ENCODE measurements at regions not wholly inside any gene's neighbourhood (a gene's known extent, or its start where the extent isn't known, plus 50 kb on each side); places are given as distances from the start of the nearest gene placed in this dataset.

DNA sequence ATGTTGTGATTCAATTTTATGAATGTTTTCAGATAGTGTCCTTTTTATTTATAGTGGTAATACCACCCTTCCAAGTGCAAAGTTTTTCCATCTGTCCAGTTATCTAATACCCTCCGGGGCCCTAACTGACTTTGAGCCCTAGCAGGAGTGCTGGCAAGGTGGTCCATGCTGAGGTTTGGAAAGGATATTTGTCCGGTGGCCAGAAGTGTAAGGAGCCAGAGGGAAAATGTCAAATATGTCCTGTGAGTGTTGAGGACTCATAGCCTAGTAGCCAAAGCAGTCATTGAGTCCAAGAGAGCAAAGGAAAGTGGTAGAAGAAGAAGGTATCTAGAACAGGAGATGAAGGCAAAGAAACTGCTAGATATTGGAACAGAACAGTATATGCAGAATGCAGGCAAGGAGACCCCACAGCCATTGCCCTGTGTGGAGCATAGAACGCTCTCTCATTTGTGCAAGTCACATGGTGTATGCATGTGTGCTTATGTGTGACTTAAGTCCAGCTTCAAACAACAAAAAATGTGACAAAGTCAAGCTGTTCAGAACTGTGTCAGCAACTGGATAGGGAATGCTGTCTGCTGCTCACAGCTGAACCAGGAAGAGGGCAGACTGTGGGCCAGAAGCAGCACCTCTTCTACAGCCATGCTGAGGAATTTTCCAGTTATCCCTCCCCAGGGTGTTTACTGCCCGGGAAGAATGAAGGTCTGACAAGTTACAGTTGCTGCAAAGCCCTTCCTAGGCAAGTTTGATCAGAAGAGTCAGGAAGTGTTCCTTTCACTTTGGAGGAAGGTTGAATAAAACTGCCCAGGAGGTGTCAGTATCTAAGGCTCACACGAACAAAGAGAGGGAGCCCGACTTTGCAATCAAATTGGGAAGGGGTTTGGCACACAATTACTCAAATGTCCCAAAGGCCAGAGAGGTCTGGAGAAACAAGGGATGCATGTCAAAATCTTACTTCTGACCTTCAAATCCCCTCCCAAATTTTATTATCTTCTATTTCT is 463.3 kb upstream of the DMAC1 start:
- no peaks in the 10 kb centered on the region for H3K4me1 Mint-ChIP-seq
- CTCF ChIA-PET = no interaction called here

GRCh38 chr9:8261737-8262136 is 462.2 kb upstream of the DMAC1 start:
- CTCF ChIA-PET = no interaction called here
- Mint-ChIP-seq H3K27me3 (no peaks in the 10 kb centered on the region), H3K9me3 (no peaks in the 10 kb centered on the region), H3K4me3 (no peak overlapping the region), H3K4me1 (no peaks in the 10 kb centered on the region), H3K36me3 (no peaks in the 10 kb centered on the region), H3K27ac (no peak overlapping the region)
- no peak for DNase-seq

More for the DNA sequence above, 463.3 kb upstream of the DMAC1 start:
- Mint-ChIP-seq H3K9me3 (no peaks in the 10 kb centered on the region), H3K4me3 (no peak overlapping the region), H3K36me3 (no peaks in the 10 kb centered on the region), H3K27ac (no peak overlapping the region), H3K27me3 (no peaks in the 10 kb centered on the region)
- DNase-seq = no peak

DNA sequence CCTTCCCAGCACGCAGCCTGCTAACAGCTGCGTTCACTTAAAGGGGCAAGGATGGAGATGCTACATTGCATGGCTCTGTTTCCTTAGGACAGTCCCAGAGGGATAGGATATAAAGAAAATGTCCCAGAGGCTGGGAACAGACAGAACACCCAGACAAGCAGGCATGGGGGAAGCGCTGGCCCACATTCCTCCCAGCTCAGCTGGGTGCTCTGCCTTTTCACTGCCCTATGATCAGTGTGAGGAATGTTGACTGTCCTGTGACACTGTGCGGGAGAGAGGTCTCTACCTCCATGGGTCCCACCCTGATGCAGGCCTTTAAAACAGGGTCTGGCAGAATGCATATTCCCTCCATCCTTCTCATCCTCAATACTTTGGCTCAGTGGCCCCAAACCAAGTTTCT is 459.4 kb upstream of the DMAC1 start:
- CTCF ChIA-PET = no interaction called here
- Mint-ChIP-seq H3K27me3 (no peaks in the 10 kb centered on the region), H3K4me3 (no peak overlapping the region), H3K36me3 (no peaks in the 10 kb centered on the region), H3K9me3 (no peaks in the 10 kb centered on the region), H3K27ac (no peak overlapping the region), H3K4me1 (no peaks in the 10 kb centered on the region)
- no peak for DNase-seq

DNA sequence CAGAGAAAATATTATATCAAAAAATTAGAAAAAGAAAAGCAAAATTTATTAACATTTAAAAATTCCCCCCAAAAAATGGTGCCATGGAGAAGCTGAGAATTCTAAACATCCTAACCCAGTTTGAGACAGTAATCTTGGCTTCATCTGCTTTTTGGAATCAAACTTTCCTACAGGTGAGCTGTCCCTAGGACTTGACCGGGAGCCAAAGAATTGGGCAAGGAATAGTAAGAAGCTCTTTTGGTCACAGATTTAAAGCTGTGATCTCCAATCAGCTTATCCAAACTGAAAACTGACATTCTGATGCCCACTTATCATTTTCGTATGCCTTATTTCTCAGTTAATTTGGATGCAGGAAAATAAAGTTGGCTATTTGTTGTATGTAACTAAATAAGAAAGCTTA is 457.3 kb upstream of the DMAC1 start:
- no peak overlapping the region for H3K4me3 Mint-ChIP-seq
- DNase-seq = no peak
- CTCF ChIA-PET = no interaction called here
- H3K36me3 Mint-ChIP-seq = no peaks in the 10 kb centered on the region
- H3K4me1 Mint-ChIP-seq = no peaks in the 10 kb centered on the region
- H3K27me3 Mint-ChIP-seq = no peaks in the 10 kb centered on the region
- no peaks in the 10 kb centered on the region for H3K9me3 Mint-ChIP-seq
- no peak overlapping the region for H3K27ac Mint-ChIP-seq

- Mint-ChIP-seq H3K36me3 (no peaks in the 10 kb centered on the region), H3K4me1 (no peaks in the 10 kb centered on the region), H3K4me3 (no peak overlapping the region), H3K27me3 (no peaks in the 10 kb centered on the region), H3K27ac (no peak overlapping the region), H3K9me3 (no peaks in the 10 kb centered on the region)
- no peak for DNase-seq
- CTCF ChIA-PET = no interaction called here
Measured at GRCh38 chr9:8255850-8256249, 456.3 kb upstream of the DMAC1 start.

DNA sequence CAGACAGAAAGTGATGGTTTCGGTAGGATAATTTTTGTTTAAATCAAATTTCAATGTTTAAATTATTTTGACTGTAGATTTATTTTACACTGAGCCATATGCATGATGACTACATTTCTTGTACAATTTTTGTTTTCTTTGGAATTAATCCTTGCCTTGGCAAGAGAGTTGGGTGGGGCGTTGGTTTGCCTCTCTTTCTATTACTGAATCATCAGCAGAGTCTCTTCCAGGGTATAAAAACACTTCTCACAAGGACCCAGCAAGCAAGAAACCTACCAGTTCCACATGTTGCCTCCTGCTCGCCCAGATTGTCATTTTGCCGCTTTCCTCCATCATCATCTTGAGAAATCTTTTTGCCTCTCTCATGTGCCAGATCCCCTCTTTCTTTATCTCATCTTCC is 455.0 kb upstream of the DMAC1 start:
- no peaks in the 10 kb centered on the region for H3K9me3 Mint-ChIP-seq
- no peak overlapping the region for H3K27ac Mint-ChIP-seq
- H3K4me3 Mint-ChIP-seq = no peak overlapping the region
- no peak for DNase-seq
- no peaks in the 10 kb centered on the region for H3K4me1 Mint-ChIP-seq
- no peaks in the 10 kb centered on the region for H3K27me3 Mint-ChIP-seq
- CTCF ChIA-PET = no interaction called here
- H3K36me3 Mint-ChIP-seq = no peaks in the 10 kb centered on the region

DNA sequence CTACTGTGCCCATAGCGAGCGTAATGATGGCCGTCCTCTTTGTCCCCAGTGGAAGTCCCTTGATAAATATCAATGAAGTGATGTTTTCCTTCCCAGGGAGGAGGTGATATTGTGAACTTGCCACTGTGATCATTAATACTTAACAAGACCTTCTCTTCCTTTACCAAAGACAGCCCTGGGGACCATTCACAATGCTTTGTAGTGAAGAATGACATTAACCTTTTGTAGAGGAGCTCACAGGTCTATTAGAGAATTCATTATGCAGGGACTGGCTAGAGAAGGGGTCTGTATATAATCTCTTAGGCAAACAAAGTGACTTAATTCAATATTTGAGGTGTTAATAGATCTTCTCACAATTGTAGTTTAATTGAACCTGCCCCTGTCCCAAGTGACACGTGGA is 452.9 kb upstream of the DMAC1 start:
- Mint-ChIP-seq H3K4me1 (no peaks in the 10 kb centered on the region), H3K9me3 (no peaks in the 10 kb centered on the region), H3K36me3 (no peaks in the 10 kb centered on the region), H3K4me3 (no peak overlapping the region), H3K27me3 (no peaks in the 10 kb centered on the region), H3K27ac (no peak overlapping the region)
- DNase-seq = no peak
- CTCF ChIA-PET = no interaction called here

DNA sequence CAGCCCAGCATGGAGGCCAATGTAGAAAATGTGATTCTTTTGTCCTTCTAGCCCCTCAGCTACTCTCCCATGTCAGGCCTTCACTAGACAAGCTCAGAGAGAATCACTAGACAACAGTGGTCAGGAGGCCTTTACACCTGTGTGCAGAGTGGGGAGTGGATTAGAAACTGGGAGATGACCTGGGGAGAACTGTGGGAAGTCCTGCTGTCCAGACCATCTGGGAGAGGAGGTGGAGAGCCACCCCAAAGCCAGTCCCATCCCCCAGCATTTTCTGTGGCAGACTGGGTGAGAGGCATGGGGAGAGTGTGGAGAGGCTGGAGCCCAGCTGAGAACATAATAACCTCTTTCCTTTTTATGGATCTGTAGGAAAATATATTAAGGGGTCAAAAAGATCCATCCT is 452.0 kb upstream of the DMAC1 start:
- H3K4me3 Mint-ChIP-seq = no peak overlapping the region
- no peaks in the 10 kb centered on the region for H3K4me1 Mint-ChIP-seq
- H3K27me3 Mint-ChIP-seq = no peaks in the 10 kb centered on the region
- CTCF ChIA-PET = no interaction called here
- no peak overlapping the region for H3K27ac Mint-ChIP-seq
- H3K36me3 Mint-ChIP-seq = no peaks in the 10 kb centered on the region
- no peak for DNase-seq
- no peaks in the 10 kb centered on the region for H3K9me3 Mint-ChIP-seq

DNA sequence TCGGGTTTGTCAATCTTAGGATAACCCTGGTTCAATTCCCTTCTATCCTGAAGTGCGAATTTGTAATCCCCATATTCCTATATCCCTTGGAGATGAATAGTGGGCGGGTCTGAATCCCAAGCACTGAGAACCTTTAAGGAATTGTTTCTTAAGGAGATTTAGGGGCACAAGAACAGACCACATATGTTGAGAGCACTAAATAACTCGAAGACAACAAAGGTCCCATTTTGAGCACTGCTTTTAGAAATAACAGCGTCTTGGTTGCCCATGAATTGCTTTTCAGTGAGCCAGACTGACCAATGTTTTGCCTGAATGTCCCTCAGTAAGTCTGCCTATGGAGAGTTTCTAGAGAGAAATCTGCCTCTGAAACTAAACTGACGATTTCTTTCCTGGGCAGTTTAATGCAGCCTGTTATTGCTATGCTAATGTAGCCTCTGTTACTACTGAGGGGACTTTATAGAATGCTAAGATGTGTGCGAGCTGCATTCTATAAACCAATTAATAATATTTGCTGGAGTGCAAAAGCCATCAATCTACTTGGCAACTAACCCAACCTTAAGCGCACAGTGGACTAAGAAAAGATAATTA is 445.0 kb upstream of the DMAC1 start:
- Mint-ChIP-seq H3K27me3 (no peaks in the 10 kb centered on the region), H3K9me3 (no peaks in the 10 kb centered on the region), H3K4me3 (no peak overlapping the region), H3K4me1 (no peaks in the 10 kb centered on the region), H3K36me3 (no peaks in the 10 kb centered on the region), H3K27ac (no peak overlapping the region)
- DNase-seq = no peak
- CTCF ChIA-PET = no interaction called here

DNA sequence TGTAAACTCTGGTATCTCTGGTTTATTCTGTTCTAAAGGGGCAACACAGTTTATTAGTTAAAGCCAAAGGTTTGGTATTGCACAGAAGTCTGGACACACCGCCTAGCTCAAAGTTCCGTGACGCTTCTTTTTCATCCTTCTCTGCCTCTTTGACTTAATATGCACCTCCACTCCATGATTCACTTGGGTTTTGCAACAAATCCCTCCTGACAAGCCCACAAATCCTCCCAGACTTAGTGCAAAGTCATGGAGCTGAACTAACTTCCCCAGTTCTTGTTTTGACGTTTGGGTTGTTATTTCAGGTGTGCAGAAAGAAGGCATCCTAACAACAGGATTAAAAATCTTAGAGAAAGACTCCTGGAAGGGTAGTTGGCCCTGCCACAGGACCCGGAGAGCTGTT is 441.6 kb upstream of the DMAC1 start:
- H3K4me3 Mint-ChIP-seq = no peak overlapping the region
- H3K36me3 Mint-ChIP-seq = no peaks in the 10 kb centered on the region
- CTCF ChIA-PET = interaction anchor here (0.6 kb wide), 1 partner anchor 1596 kb away, joined by 3 read pairs; no protein-coding TSS in a partner anchor
- H3K9me3 Mint-ChIP-seq = no peaks in the 10 kb centered on the region
- DNase-seq = no peak
- no peak overlapping the region for H3K27ac Mint-ChIP-seq
- H3K27me3 Mint-ChIP-seq = no peaks in the 10 kb centered on the region
- H3K4me1 Mint-ChIP-seq = no peaks in the 10 kb centered on the region

DNA sequence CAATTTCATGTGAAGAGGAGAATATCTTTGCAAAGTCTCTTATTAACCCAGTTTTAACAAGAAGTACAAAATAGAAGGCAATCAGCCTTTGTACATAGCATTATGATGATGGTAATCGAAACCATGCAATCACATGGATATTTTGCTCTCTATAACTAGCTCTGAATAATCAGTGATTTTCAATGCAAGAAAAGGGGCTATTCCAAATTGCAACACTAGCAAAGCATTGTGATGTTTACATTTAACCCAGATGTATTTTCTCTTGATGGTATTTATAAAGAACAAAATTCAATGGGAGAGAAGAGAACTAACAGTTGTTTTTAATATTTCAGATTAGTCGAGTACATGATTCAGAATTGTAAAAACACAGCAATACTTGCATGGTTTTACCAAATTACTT is 437.5 kb upstream of the DMAC1 start:
- Mint-ChIP-seq H3K36me3 (no peaks in the 10 kb centered on the region), H3K9me3 (no peaks in the 10 kb centered on the region), H3K4me3 (no peak overlapping the region), H3K4me1 (no peaks in the 10 kb centered on the region), H3K27ac (no peak overlapping the region), H3K27me3 (peaks cover 4% of the 10 kb centered on the region)
- no peak for DNase-seq
- CTCF ChIA-PET = no interaction called here

DNA sequence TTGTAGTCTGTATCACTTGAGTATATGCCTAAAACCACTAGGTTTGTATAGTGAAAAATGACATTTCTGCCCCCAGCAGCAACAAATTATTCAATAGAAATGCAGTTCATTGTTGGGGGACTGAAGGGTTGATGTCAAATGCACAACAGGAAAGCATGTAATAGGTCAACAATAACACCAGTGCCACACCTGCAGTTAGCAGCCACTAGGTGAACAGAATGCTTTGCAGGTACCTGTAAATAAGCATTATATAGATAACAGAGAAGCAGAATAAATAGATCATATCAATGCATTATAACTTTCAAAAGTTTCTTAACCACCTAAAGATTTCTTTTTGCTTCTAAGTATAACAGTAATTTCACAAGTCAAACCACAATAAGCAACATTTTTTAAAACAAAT is 435.9 kb upstream of the DMAC1 start:
- CTCF ChIA-PET = no interaction called here
- Mint-ChIP-seq H3K4me1 (no peaks in the 10 kb centered on the region), H3K27ac (no peak overlapping the region), H3K27me3 (peaks cover 4% of the 10 kb centered on the region), H3K4me3 (no peak overlapping the region), H3K9me3 (no peaks in the 10 kb centered on the region), H3K36me3 (no peaks in the 10 kb centered on the region)
- no peak for DNase-seq

GRCh38 chr9:8234316-8234715 is 434.7 kb upstream of the DMAC1 start:
- Mint-ChIP-seq H3K27ac (no peak overlapping the region), H3K4me3 (no peak overlapping the region), H3K4me1 (no peaks in the 10 kb centered on the region), H3K27me3 (peaks cover 4% of the 10 kb centered on the region), H3K9me3 (no peaks in the 10 kb centered on the region), H3K36me3 (no peaks in the 10 kb centered on the region)
- DNase-seq = no peak
- CTCF ChIA-PET = no interaction called here

- no peaks in the 10 kb centered on the region for H3K4me1 Mint-ChIP-seq
- CTCF ChIA-PET = no interaction called here
- peaks cover 4% of the 10 kb centered on the region for H3K27me3 Mint-ChIP-seq
Measured at GRCh38 chr9:8232726-8233125, 433.1 kb upstream of the DMAC1 start.

GRCh38 chr9:8229226-8229625 is 429.6 kb upstream of the DMAC1 start:
- Mint-ChIP-seq H3K4me1 (no peaks in the 10 kb centered on the region), H3K4me3 (no peak overlapping the region), H3K36me3 (no peaks in the 10 kb centered on the region), H3K9me3 (no peaks in the 10 kb centered on the region), H3K27me3 (peaks cover 2% of the 10 kb centered on the region), H3K27ac (no peak overlapping the region)
- CTCF ChIA-PET = no interaction called here
- no peak for DNase-seq

More at GRCh38 chr9:8232726-8233125, 433.1 kb upstream of the DMAC1 start:
- DNase-seq = no peak
- no peak overlapping the region for H3K4me3 Mint-ChIP-seq
- no peaks in the 10 kb centered on the region for H3K9me3 Mint-ChIP-seq
- no peak overlapping the region for H3K27ac Mint-ChIP-seq
- no peaks in the 10 kb centered on the region for H3K36me3 Mint-ChIP-seq
